DND-41 (cell line): ENCODE measurements at regions not wholly inside any gene's neighbourhood (a gene's known extent, or its start where the extent isn't known, plus 50 kb on each side); places are given as distances from the start of the nearest gene placed in this dataset.

Source experiments
- ATAC-seq: fragments of 200-7000 bp; cut with Tn5 transposase; 3 replicates; pipeline ENCODE4 v1.9.1; 2021; ENCODE audit warnings: low read depth; ENCODE audit not compliant: insufficient read depth
- DNase-seq: peaks from one replicate; pipeline ENCODE4 v3.0.0-alpha.2; 2020
- H2AFZ ChIP-seq: 2 replicates; pipeline ENCODE4 v1.6.0; 2012; ENCODE audit warnings: low read depth, low read length
- H3K27ac ChIP-seq: 2 replicates; pipeline ENCODE4 v1.5.1; 2012; ENCODE audit warnings: low read length, inconsistent platforms
- H3K27me3 ChIP-seq: fragments of 200-600 bp; sonication (generic); 2 replicates; pipeline ENCODE4 v1.6.0; 2012; ENCODE audit warnings: low read length, mild to moderate bottlenecking, inconsistent platforms; ENCODE audit not compliant: insufficient read depth, poor library complexity
- H3K36me3 ChIP-seq: 2 replicates; pipeline ENCODE4 v1.5.1; 2012; ENCODE audit warnings: low read length, inconsistent platforms; ENCODE audit not compliant: insufficient read depth
- H3K4me1 ChIP-seq: 2 replicates; pipeline ENCODE4 v1.5.1; 2012; ENCODE audit warnings: mild to moderate bottlenecking, low read length; ENCODE audit not compliant: insufficient read depth
- H3K4me2 ChIP-seq: 2 replicates; pipeline ENCODE4 v1.6.0; 2012; ENCODE audit warnings: mild to moderate bottlenecking, moderate library complexity, low read length, inconsistent platforms; ENCODE audit not compliant: insufficient read depth
- H3K4me3 ChIP-seq, 2 experiments: fragments of 200-600 bp in 1 of 2; shearing (Covaris generic) in 1 of 2; 2 replicates each; pipeline ENCODE4 v1.5.1; 2012 to 2016; ENCODE audit warnings: inconsistent platforms in 2 of 2, low read length in 2 of 2, mild to moderate bottlenecking in 2 of 2, low read depth in 1 of 2, moderate library complexity in 1 of 2
- H3K79me2 ChIP-seq: 2 replicates; pipeline ENCODE4 v1.6.0; 2012; ENCODE audit warnings: low read length, inconsistent platforms; ENCODE audit not compliant: insufficient read depth
- H3K9ac ChIP-seq: 2 replicates; pipeline ENCODE4 v1.6.0; 2012; ENCODE audit warnings: low read depth, mild to moderate bottlenecking, inconsistent platforms, low read length, moderate library complexity
- H3K9me3 ChIP-seq: 2 replicates; pipeline ENCODE4 v1.5.1; 2012; ENCODE audit warnings: low read length, moderate library complexity, mild to moderate bottlenecking, inconsistent platforms; ENCODE audit not compliant: insufficient read depth, severe bottlenecking
- H4K20me1 ChIP-seq: 2 replicates; pipeline ENCODE4 v1.6.0; 2012; ENCODE audit warnings: low read length; ENCODE audit not compliant: insufficient read depth
- CTCF ChIP-seq: IDR thresholded peaks from 2 replicates; pipeline ENCODE4 v1.5.1; 2012; ENCODE audit warnings: borderline replicate concordance, low read length, moderate library complexity, mild to moderate bottlenecking; ENCODE audit not compliant: poor library complexity, severe bottlenecking; ENCODE audit errors: extremely low read depth
- EZH2 ChIP-seq: IDR thresholded peaks from 3 replicates; pipeline ENCODE4 v1.6.1; 2012; ENCODE audit warnings: borderline replicate concordance, low read depth, mild to moderate bottlenecking, moderate library complexity, low read length, inconsistent platforms; ENCODE audit not compliant: severe bottlenecking

- H3K4me3 ChIP-seq = no peak overlapping the region
- H3K79me2 ChIP-seq = no peaks in the 10 kb centered on the region
- DNase-seq (no peak), ATAC-seq (no peak)
- H4K20me1 ChIP-seq = no peaks in the 10 kb centered on the region
- TF ChIP-seq EZH2 = no peak
- TF ChIP-seq CTCF = no peak
- no peaks in the 10 kb centered on the region for H3K9me3 ChIP-seq
- no peak overlapping the region for H2AFZ ChIP-seq
- no peak overlapping the region for H3K27ac ChIP-seq
- no peaks in the 10 kb centered on the region for H3K4me1 ChIP-seq
- no peaks in the 10 kb centered on the region for H3K36me3 ChIP-seq
- no peak overlapping the region for H3K9ac ChIP-seq
- no peak overlapping the region for H3K4me2 ChIP-seq
- H3K27me3 ChIP-seq = peaks cover 7% of the 10 kb centered on the region
These were observed 466.4 kb downstream of the MEIS1 start for GRCh38 chr2:66901344-66901743.

- Histone ChIP-seq H3K27me3 (peaks cover 7% of the 10 kb centered on the region), H3K4me1 (no peaks in the 10 kb centered on the region), H3K27ac (no peak overlapping the region), H3K79me2 (no peaks in the 10 kb centered on the region), H4K20me1 (no peaks in the 10 kb centered on the region), H3K4me2 (no peak overlapping the region), H3K9me3 (no peaks in the 10 kb centered on the region), H2AFZ (no peak overlapping the region), H3K9ac (no peak overlapping the region), H3K36me3 (no peaks in the 10 kb centered on the region), H3K4me3 (no peak overlapping the region)
- DNase-seq = no peak
- ATAC-seq = no peak
- no peak for TF ChIP-seq CTCF
- no peak for TF ChIP-seq EZH2
These were observed 468.3 kb downstream of the MEIS1 start for GRCh38 chr2:66903183-66903582.

GRCh38 chr2:66903745-66904465 is 469.0 kb downstream of the MEIS1 start:
- H3K79me2 ChIP-seq = no peaks in the 10 kb centered on the region
- H4K20me1 ChIP-seq = no peaks in the 10 kb centered on the region
- peaks cover 7% of the 10 kb centered on the region for H3K27me3 ChIP-seq
- H3K4me1 ChIP-seq = no peaks in the 10 kb centered on the region
- H2AFZ ChIP-seq = no peak overlapping the region
- no peak overlapping the region for H3K9ac ChIP-seq
- no peak overlapping the region for H3K27ac ChIP-seq
- no peaks in the 10 kb centered on the region for H3K9me3 ChIP-seq
- H3K36me3 ChIP-seq = no peaks in the 10 kb centered on the region
- H3K4me3 ChIP-seq = no peak overlapping the region
- no peak overlapping the region for H3K4me2 ChIP-seq
- no peak for DNase-seq
- ATAC-seq = no peak
- TF ChIP-seq CTCF = no peak
- TF ChIP-seq EZH2 = no peak

GRCh38 chr2:66915237-66915636 is 480.3 kb downstream of the MEIS1 start:
- no peak for DNase-seq
- H3K27me3 ChIP-seq = no peaks in the 10 kb centered on the region
- no peaks in the 10 kb centered on the region for H3K9me3 ChIP-seq
- no peak overlapping the region for H3K9ac ChIP-seq
- no peak overlapping the region for H3K4me3 ChIP-seq
- no peak overlapping the region for H3K27ac ChIP-seq
- no peak overlapping the region for H2AFZ ChIP-seq
- no peak overlapping the region for H3K4me2 ChIP-seq
- no peaks in the 10 kb centered on the region for H3K4me1 ChIP-seq
- no peaks in the 10 kb centered on the region for H3K79me2 ChIP-seq
- H4K20me1 ChIP-seq = no peaks in the 10 kb centered on the region
- H3K36me3 ChIP-seq = no peaks in the 10 kb centered on the region
- no peak for ATAC-seq
- TF ChIP-seq EZH2 (no peak), CTCF (no peak)
